ENCODE measurements at regions not wholly inside any gene's neighbourhood (a gene's known extent, or its start where the extent isn't known, plus 50 kb on each side); places are given as distances from the start of the nearest gene placed in this dataset.
A peak's percentile ranks its signal among the peaks of the same experiment; 100 is the strongest.

DNA sequence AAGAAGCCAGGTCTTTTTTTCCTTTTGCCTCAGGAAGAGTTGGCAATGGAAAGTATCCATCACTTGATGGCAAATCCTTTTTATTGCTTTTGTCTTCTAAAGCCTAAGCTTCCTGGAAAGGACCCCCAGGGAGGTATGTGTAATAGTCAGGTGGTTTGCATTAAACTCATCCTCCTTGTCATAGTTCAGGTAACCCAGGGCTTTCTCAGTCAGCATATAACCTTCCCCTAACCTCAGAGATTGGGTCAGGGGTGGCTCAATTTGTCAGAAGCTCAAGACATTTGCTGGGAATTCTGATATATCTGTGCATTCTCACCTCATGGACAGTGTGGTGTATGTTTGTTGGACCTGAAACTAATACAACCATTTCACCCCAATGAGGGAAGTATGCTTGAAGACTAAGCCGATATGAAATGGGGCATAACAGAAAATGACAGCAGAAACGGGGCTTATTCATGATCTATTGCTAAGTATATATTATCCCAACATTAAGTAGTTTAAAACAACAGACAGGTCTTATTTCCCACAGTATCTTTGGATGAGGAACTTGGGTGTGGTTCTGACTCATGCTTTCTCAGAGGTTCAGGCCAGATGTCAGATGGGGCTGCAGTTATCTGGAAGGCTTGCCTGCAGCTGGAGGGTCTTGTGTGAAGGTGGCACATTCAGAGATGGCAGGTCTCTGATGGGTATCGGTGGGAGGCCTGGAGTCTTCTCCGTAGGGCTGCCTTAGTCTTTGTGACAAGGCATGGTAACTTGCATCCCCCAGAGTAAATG, 135.8 kb upstream of the SPON1 start:
- DNase-seq (ENCODE audit: low spot score): no peak
- TF ChIP-seq, protein P1, sequence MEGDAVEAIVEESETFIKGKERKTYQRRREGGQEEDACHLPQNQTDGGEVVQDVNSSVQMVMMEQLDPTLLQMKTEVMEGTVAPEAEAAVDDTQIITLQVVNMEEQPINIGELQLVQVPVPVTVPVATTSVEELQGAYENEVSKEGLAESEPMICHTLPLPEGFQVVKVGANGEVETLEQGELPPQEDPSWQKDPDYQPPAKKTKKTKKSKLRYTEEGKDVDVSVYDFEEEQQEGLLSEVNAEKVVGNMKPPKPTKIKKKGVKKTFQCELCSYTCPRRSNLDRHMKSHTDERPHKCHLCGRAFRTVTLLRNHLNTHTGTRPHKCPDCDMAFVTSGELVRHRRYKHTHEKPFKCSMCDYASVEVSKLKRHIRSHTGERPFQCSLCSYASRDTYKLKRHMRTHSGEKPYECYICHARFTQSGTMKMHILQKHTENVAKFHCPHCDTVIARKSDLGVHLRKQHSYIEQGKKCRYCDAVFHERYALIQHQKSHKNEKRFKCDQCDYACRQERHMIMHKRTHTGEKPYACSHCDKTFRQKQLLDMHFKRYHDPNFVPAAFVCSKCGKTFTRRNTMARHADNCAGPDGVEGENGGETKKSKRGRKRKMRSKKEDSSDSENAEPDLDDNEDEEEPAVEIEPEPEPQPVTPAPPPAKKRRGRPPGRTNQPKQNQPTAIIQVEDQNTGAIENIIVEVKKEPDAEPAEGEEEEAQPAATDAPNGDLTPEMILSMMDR (IDR thresholded peaks at IDR 0.05; ENCODE audit: extremely low read depth, missing control alignments): no peak

GRCh38 chr11:13831696-13832095, 130.8 kb upstream of the SPON1 start:
- TF ChIP-seq, protein P1 (IDR thresholded peaks at IDR 0.05; ENCODE audit: extremely low read depth, missing control alignments): no peak
- no peak for DNase-seq (ENCODE audit: low spot score)

DNA sequence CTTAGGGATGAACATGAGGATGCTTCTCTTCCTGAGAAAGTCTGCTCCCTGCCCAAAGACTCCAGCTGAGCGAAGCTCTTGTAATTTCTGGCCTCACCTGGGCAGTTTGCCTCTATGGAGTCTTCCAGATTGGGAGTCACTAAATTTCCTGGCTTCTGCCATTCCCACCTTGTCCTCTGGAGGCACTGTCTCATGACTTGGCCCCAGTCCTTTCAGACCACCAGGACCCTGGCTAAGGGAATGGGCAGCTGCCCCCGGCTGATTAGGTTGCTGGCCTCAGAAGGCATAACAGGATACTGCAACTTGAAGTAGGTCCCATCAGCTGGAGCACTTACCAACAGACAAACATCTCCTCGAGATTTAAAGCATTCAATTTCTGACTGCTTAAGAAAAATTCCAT, 128.1 kb upstream of the SPON1 start:
- no peak for DNase-seq (ENCODE audit: low spot score)
- TF ChIP-seq, protein P1 (IDR thresholded peaks at IDR 0.05; ENCODE audit: extremely low read depth, missing control alignments): peak; percentile 30

DNA sequence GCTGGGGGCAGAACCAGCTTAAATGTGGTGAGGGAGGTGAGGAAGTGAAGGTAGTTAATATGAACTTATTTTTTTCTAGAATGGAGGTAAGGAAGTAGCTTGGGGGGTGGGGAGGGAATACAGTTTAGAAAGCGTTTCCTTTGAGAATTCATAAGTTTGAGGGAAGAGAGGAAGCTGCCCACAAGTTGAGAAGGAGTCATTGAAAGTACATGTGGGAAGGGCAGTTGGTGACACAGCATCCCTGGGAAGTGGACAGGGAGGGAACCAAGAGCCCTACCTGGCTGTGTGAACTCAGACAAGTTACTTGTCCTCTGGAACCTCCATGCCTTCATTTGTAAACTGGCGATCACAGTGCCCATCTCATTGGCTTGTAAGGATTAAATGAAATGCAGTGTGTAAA, 125.9 kb upstream of the SPON1 start:
- no peak for DNase-seq (ENCODE audit: low spot score)
- TF ChIP-seq, protein P1 (IDR thresholded peaks at IDR 0.05; ENCODE audit: extremely low read depth, missing control alignments): no peak

DNA sequence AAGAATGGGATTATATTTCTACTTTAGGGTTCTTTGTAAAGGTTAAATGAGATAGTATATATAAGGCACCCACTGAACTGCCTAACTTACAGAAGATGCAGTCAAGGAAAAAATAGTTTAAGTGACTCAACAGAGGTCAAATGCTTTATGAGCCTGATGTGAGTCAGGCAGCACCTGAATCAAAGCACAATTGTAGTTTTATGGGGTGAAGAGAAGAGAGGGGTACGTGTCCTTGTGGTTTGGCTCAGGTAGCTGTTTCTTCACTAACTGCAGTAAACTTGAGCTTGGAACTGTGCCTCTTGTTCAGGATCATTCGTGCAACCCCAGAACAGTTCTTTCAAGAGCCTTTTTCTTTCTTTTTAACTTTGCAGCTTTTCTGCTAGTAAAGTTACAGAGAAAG, 125.2 kb upstream of the SPON1 start:
- no peak for DNase-seq (ENCODE audit: low spot score)

DNA sequence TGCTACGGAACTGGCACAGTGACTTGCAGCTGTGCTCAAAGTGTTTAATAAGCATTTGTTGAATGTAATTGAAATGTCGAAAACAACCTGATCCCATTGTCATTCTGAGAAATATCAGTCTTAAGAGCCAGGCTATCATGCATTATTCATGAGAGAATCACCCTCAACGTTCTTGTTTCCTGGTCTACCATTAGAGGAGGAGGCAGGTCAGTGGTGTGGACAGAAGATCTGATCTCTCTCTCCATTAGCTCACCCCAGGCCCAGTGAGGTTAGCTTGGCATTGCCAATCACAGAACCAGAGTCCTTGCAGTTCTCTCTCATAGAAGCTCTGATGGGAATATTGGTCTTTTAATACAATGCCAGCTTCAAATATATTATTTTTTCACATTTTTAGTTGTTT, 121.1 kb upstream of the SPON1 start:
- TF ChIP-seq, protein P1 (IDR thresholded peaks at IDR 0.05; ENCODE audit: extremely low read depth, missing control alignments): no peak
- no peak for DNase-seq (ENCODE audit: low spot score)

More for the DNA sequence above, 125.2 kb upstream of the SPON1 start:
- TF ChIP-seq, protein P1 (IDR thresholded peaks at IDR 0.05; ENCODE audit: extremely low read depth, missing control alignments): no peak

- DNase-seq (ENCODE audit: low spot score): no peak
- TF ChIP-seq, protein P1 (IDR thresholded peaks at IDR 0.05; ENCODE audit: extremely low read depth, missing control alignments): no peak
These were observed 114.5 kb upstream of the SPON1 start for GRCh38 chr11:13848031-13848430.
